ENCODE measurements at regions not wholly inside any gene's neighbourhood (a gene's known extent, or its start where the extent isn't known, plus 50 kb on each side); places are given as distances from the start of the nearest gene placed in this dataset.
"Not testable (repeated sequence)": the region's sequence is repeated elsewhere in the genome, so short reads cannot be mapped to it uniquely, and the experiment has no call there.

GRCh38 chr3:75906555-75907112 is 121.3 kb upstream of the ZNF717 start:
- Histone ChIP-seq H3K27me3 (ENCODE audit: control insufficient read depth, insufficient read depth, low read length) (no peaks in the 10 kb centered on the region), H3K4me1 (ENCODE audit: control insufficient read depth in 2 of 3, insufficient read depth in 2 of 3, low read depth in 1 of 3, low read length in 3 of 3) (no peaks in the 10 kb centered on the region), H3K9ac (ENCODE audit: low read length in 3 of 3) (peak overlapping the region in 1 of 3 donors; percentile 40), H3K27ac (ENCODE audit: low read depth in 2 of 2, low read length in 2 of 2) (no peak overlapping the region), H3K4me3 (ENCODE audit: low read length in 3 of 3) (peak overlapping the region in 1 of 3 donors; percentile 58), H3K9me3 (ENCODE audit: control insufficient read depth in 2 of 3, insufficient read depth in 1 of 3, low read length in 3 of 3) (no peaks in the 10 kb centered on the region), H3K36me3 (ENCODE audit: control insufficient read depth in 2 of 3, insufficient read depth in 3 of 3, low read length in 3 of 3) (no peaks in the 10 kb centered on the region)
- intact Hi-C loops (cut with DNase I), result no loop called here
- FAIRE-seq (no peak), DNase-seq (peak; percentile 61 to 86 (median 76))
- peak; percentile 6 for TF ChIP-seq CTCF (IDR thresholded peaks at IDR 0.05; ENCODE audit: borderline replicate concordance, extremely low read depth, insufficient read depth)

- Histone ChIP-seq H3K36me3 (ENCODE audit: control insufficient read depth in 2 of 3, insufficient read depth in 3 of 3, low read length in 3 of 3) (no peaks in the 10 kb centered on the region), H3K4me3 (ENCODE audit: low read length in 3 of 3) (no peak overlapping the region), H3K27me3 (ENCODE audit: control insufficient read depth, insufficient read depth, low read length) (no peaks in the 10 kb centered on the region), H3K9me3 (ENCODE audit: control insufficient read depth in 2 of 3, insufficient read depth in 1 of 3, low read length in 3 of 3) (no peaks in the 10 kb centered on the region), H3K4me1 (ENCODE audit: control insufficient read depth in 2 of 3, insufficient read depth in 2 of 3, low read depth in 1 of 3, low read length in 3 of 3) (no peaks in the 10 kb centered on the region), H3K27ac (ENCODE audit: low read depth in 2 of 2, low read length in 2 of 2) (no peak overlapping the region), H3K9ac (ENCODE audit: low read length in 3 of 3) (no peak overlapping the region)
- FAIRE-seq, result no peak
- TF ChIP-seq CTCF (IDR thresholded peaks at IDR 0.05; ENCODE audit: borderline replicate concordance, extremely low read depth, insufficient read depth), result no peak
- DNase-seq, result no peak
- intact Hi-C loops (cut with DNase I), result no loop called here
Observed at GRCh38 chr3:75913800-75914350, 128.5 kb upstream of the ZNF717 start.

DNA sequence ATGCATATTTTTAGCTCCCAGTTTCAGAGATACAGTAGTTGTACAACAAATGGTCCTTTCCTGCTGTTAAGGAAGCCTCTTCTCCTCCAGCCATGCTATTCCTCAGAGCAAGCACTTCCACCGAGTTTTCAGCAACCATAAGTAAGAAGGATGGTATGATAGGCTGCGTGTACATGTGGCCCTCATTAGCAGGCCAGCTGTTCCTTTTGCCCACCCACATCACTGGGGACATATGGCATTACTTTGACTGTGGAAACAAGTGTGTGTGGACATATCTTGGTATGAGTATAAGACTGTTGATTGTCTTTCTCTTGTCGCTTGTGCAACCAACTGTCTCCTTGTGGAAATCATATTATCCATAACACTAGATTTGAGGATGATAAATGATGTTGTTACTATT is 129.4 kb upstream of the ZNF717 start:
- H3K27me3 ChIP-seq (ENCODE audit: control insufficient read depth, insufficient read depth, low read length); H3K4me3 ChIP-seq (ENCODE audit: low read length in 3 of 3); H3K9me3 ChIP-seq (ENCODE audit: control insufficient read depth in 2 of 3, insufficient read depth in 1 of 3, low read length in 3 of 3); H3K36me3 ChIP-seq (ENCODE audit: control insufficient read depth in 2 of 3, insufficient read depth in 3 of 3, low read length in 3 of 3); intact Hi-C loops (cut with DNase I); FAIRE-seq; H3K9ac ChIP-seq (ENCODE audit: low read length in 3 of 3); H3K27ac ChIP-seq (ENCODE audit: low read depth in 2 of 2, low read length in 2 of 2); DNase-seq; H3K4me1 ChIP-seq (ENCODE audit: control insufficient read depth in 2 of 3, insufficient read depth in 2 of 3, low read depth in 1 of 3, low read length in 3 of 3): not testable (repeated sequence)

DNA sequence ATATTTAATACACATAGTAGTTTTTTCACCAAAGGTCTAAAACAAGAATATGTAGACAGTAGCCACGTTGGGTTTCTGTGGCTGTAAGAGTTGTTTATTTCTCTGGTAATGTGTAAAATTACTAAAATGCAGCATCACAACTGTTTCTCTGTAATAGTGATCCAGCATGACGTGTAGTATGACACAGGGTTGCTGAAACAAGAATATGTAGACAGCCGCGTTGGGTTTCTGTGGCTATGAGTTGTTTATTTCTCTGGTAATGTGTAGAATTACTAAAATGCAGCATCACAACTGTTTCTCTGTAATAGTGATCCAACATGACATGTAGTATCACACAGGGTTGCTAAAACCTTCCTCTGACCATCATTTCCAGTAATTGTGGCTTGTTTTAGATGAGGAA is 153.6 kb upstream of the ZNF717 start:
- intact Hi-C loops (cut with DNase I), result no loop called here
- no peaks in the 10 kb centered on the region for H3K4me1 ChIP-seq (ENCODE audit: control insufficient read depth in 2 of 3, insufficient read depth in 2 of 3, low read depth in 1 of 3, low read length in 3 of 3)
- H3K36me3 ChIP-seq (ENCODE audit: control insufficient read depth in 2 of 3, insufficient read depth in 3 of 3, low read length in 3 of 3), result no peaks in the 10 kb centered on the region
- H3K9ac ChIP-seq (ENCODE audit: low read length in 3 of 3), result no peak overlapping the region
- no peak for DNase-seq
- H3K27me3 ChIP-seq (ENCODE audit: control insufficient read depth, insufficient read depth, low read length), result no peaks in the 10 kb centered on the region
- H3K27ac ChIP-seq (ENCODE audit: low read depth in 2 of 2, low read length in 2 of 2), result no peak overlapping the region
- no peaks in the 10 kb centered on the region for H3K9me3 ChIP-seq (ENCODE audit: control insufficient read depth in 2 of 3, insufficient read depth in 1 of 3, low read length in 3 of 3)
- no peak overlapping the region for H3K4me3 ChIP-seq (ENCODE audit: low read length in 3 of 3)
- no peak for TF ChIP-seq CTCF (IDR thresholded peaks at IDR 0.05; ENCODE audit: borderline replicate concordance, extremely low read depth, insufficient read depth)
- FAIRE-seq, result no peak
